Effector CD8-positive, alpha-beta T cell (primary cell): ENCODE measurements at regions not wholly inside any gene's neighbourhood (a gene's known extent, or its start where the extent isn't known, plus 50 kb on each side); places are given as distances from the start of the nearest gene placed in this dataset.

Source experiments
- DNase-seq: peaks from one replicate; lab custom pipeline; 2025; lab: John Stamatoyannopoulos, UW

GRCh38 chr20:22404419-22405170 lies 179.8 kb downstream of the FOXA2 start:
- DNase-seq: no peak

GRCh38 chr20:22403632-22404361 lies 180.6 kb downstream of the FOXA2 start:
- DNase-seq: no peak

GRCh38 chr20:22403022-22403631 lies 181.2 kb downstream of the FOXA2 start:
- no peak for DNase-seq

GRCh38 chr20:22402550-22402949 lies 181.8 kb downstream of the FOXA2 start:
- DNase-seq: no peak

GRCh38 chr20:22400440-22400839 lies 183.9 kb downstream of the FOXA2 start:
- no peak for DNase-seq

- DNase-seq: no peak
These were observed 189.8 kb downstream of the FOXA2 start for GRCh38 chr20:22394583-22394982.

GRCh38 chr20:22390543-22390903 lies 193.8 kb downstream of the FOXA2 start:
- no peak for DNase-seq

GRCh38 chr20:22389836-22390542 lies 194.4 kb downstream of the FOXA2 start:
- no peak for DNase-seq

GRCh38 chr20:22387452-22387851 lies 196.9 kb downstream of the FOXA2 start:
- DNase-seq: no peak

GRCh38 chr20:22386306-22386623 lies 198.1 kb downstream of the FOXA2 start:
- DNase-seq: no peak

GRCh38 chr20:22385602-22386305 lies 198.6 kb downstream of the FOXA2 start:
- no peak for DNase-seq

- DNase-seq: no peak
These were observed 199.4 kb downstream of the FOXA2 start for GRCh38 chr20:22384978-22385377.

- no peak for DNase-seq
These were observed 201.2 kb downstream of the FOXA2 start for GRCh38 chr20:22383156-22383555.

- DNase-seq: no peak
These were observed 201.6 kb downstream of the FOXA2 start for GRCh38 chr20:22382742-22383141.

- DNase-seq: no peak
These were observed 202.5 kb downstream of the FOXA2 start for GRCh38 chr20:22381812-22382416.

GRCh38 chr20:22379472-22379871 lies 204.9 kb downstream of the FOXA2 start:
- DNase-seq: no peak

GRCh38 chr20:22374678-22375590 lies 209.4 kb downstream of the FOXA2 start:
- DNase-seq: no peak

GRCh38 chr20:22374066-22374465 lies 210.3 kb downstream of the FOXA2 start:
- DNase-seq: no peak

GRCh38 chr20:22373164-22373895 lies 211.0 kb downstream of the FOXA2 start:
- DNase-seq: no peak

- DNase-seq: no peak
These were observed 212.5 kb downstream of the FOXA2 start for GRCh38 chr20:22371843-22372242.
